H9 (cell line): ENCODE measurements at regions not wholly inside any gene's neighbourhood (a gene's known extent, or its start where the extent isn't known, plus 50 kb on each side); places are given as distances from the start of the nearest gene placed in this dataset.

Source experiments
- DNase-seq: peaks from one replicate; pipeline ENCODE4 v3.0.0-alpha.2; 2017
- H2AFZ ChIP-seq: one replicate; pipeline ENCODE4 v1.6.1; 2013; ENCODE audit warnings: mild to moderate bottlenecking, low read length, control low read depth, moderate library complexity
- H2AK5ac ChIP-seq: 2 replicates; pipeline ENCODE4 v1.6.1; 2013; ENCODE audit warnings: low read length, control low read depth, mixed read lengths; ENCODE audit not compliant: insufficient read length
- H2BK120ac ChIP-seq: one replicate; pipeline ENCODE4 v1.6.1; 2013; ENCODE audit warnings: low read depth, mild to moderate bottlenecking, low read length, control low read depth, inconsistent platforms; ENCODE audit not compliant: poor library complexity, severe bottlenecking
- H2BK12ac ChIP-seq: 2 replicates; pipeline ENCODE4 v1.6.1; 2013; ENCODE audit warnings: low read length, control low read depth, mixed read lengths, low read depth; ENCODE audit not compliant: insufficient read length
- H2BK15ac ChIP-seq: 2 replicates; pipeline ENCODE4 v1.6.1; 2013; ENCODE audit warnings: low read depth, low read length, control low read depth
- H2BK20ac ChIP-seq: one replicate; pipeline ENCODE4 v1.6.1; 2013; ENCODE audit warnings: low read depth, mild to moderate bottlenecking, low read length, control low read depth, inconsistent platforms; ENCODE audit not compliant: poor library complexity, severe bottlenecking
- H2BK5ac ChIP-seq: 2 replicates; pipeline ENCODE4 v1.6.1; 2013; ENCODE audit warnings: low read length, control low read depth, mixed read lengths; ENCODE audit not compliant: insufficient read length
- H3K14ac ChIP-seq: 2 replicates; pipeline ENCODE4 v1.6.1; 2013; ENCODE audit warnings: low read length, control low read depth; ENCODE audit not compliant: insufficient read depth
- H3K18ac ChIP-seq: 2 replicates; pipeline ENCODE4 v1.6.1; 2013; ENCODE audit warnings: low read depth, mild to moderate bottlenecking, mixed read lengths, low read length, control low read depth; ENCODE audit not compliant: insufficient read length
- H3K23ac ChIP-seq: 2 replicates; pipeline ENCODE4 v1.6.1; 2013; ENCODE audit warnings: low read length, control low read depth, mixed read lengths, low read depth; ENCODE audit not compliant: insufficient read length
- H3K23me2 ChIP-seq: 2 replicates; pipeline ENCODE4 v1.6.1; 2013; ENCODE audit warnings: low read depth, mild to moderate bottlenecking, mixed read lengths, low read length, control low read depth; ENCODE audit not compliant: insufficient read length, poor library complexity, severe bottlenecking
- H3K27ac ChIP-seq: 2 replicates; pipeline ENCODE4 v1.5.1; 2013; ENCODE audit warnings: low read length, control low read depth, mixed read lengths, low read depth; ENCODE audit not compliant: insufficient read length
- H3K27me3 ChIP-seq: 2 replicates; pipeline ENCODE4 v1.6.1; 2013; ENCODE audit warnings: low read length, control low read depth, inconsistent platforms; ENCODE audit not compliant: insufficient read depth
- H3K4ac ChIP-seq: 2 replicates; pipeline ENCODE4 v1.6.1; 2013; ENCODE audit warnings: low read depth, mild to moderate bottlenecking, control low read depth, inconsistent platforms, low read length, moderate library complexity
- H3K4me1 ChIP-seq: 2 replicates; pipeline ENCODE4 v1.6.1; 2013; ENCODE audit warnings: low read length, control low read depth, inconsistent platforms; ENCODE audit not compliant: insufficient read depth
- H3K4me2 ChIP-seq: 2 replicates; pipeline ENCODE4 v1.6.1; 2013; ENCODE audit warnings: low read length, control low read depth, mixed read lengths; ENCODE audit not compliant: insufficient read length, insufficient read depth
- H3K56ac ChIP-seq: 2 replicates; pipeline ENCODE4 v1.6.1; 2013; ENCODE audit warnings: low read depth, mild to moderate bottlenecking, mixed read lengths, low read length, control low read depth; ENCODE audit not compliant: insufficient read length
- H3K79me1 ChIP-seq: 2 replicates; pipeline ENCODE4 v1.6.1; 2013; ENCODE audit warnings: low read depth, mild to moderate bottlenecking, moderate library complexity, low read length, control low read depth, inconsistent platforms; ENCODE audit not compliant: insufficient read depth, poor library complexity, severe bottlenecking
- H3K79me2 ChIP-seq: 2 replicates; pipeline ENCODE4 v1.6.1; 2013; ENCODE audit warnings: low read length, control low read depth, inconsistent platforms; ENCODE audit not compliant: insufficient read depth
- H3K9ac ChIP-seq: 2 replicates; pipeline ENCODE4 v1.6.1; 2013; ENCODE audit warnings: low read length, control low read depth, mixed read lengths; ENCODE audit not compliant: insufficient read length; ENCODE audit errors: extremely low read depth
- H3K9me3 ChIP-seq: one replicate; pipeline ENCODE4 v1.6.1; 2013; ENCODE audit warnings: low read depth, low read length, inconsistent platforms; ENCODE audit not compliant: control insufficient read depth
- H3T11ph ChIP-seq: one replicate; pipeline ENCODE4 v1.6.1; 2013; ENCODE audit warnings: mild to moderate bottlenecking, low read length, control low read depth, inconsistent platforms
- H4K20me1 ChIP-seq: one replicate; pipeline ENCODE4 v1.6.1; 2013; ENCODE audit not compliant: control insufficient read depth, insufficient read length, insufficient read depth
- H4K5ac ChIP-seq: 2 replicates; pipeline ENCODE4 v1.6.1; 2013; ENCODE audit warnings: low read depth, mild to moderate bottlenecking, mixed read lengths, low read length, control low read depth; ENCODE audit not compliant: insufficient read length
- H4K8ac ChIP-seq: replicated peaks from 2 replicates; pipeline ENCODE4 v1.6.1; 2013; ENCODE audit warnings: low read length, control low read depth, mixed read lengths, low read depth; ENCODE audit not compliant: insufficient read length
- H4K91ac ChIP-seq: 2 replicates; pipeline ENCODE4 v1.6.1; 2013; ENCODE audit warnings: low read depth, mild to moderate bottlenecking, moderate library complexity, mixed read lengths, low read length, control low read depth; ENCODE audit not compliant: insufficient read length
- H3K27ac Mint-ChIP-seq, 3 experiments: 2 replicates in 2 of 3; 3 replicates in 1 of 3; pipeline ENCODE4 v1.8.0; 2020 to 2021; ENCODE audit warnings: mixed read lengths in 3 of 3, mild to moderate bottlenecking in 1 of 3, moderate library complexity in 1 of 3
- H3K27me3 Mint-ChIP-seq: 2 replicates; pipeline ENCODE4 v1.8.0; 2021; ENCODE audit warnings: low read depth, mild to moderate bottlenecking, moderate library complexity, mixed read lengths
- H3K36me3 Mint-ChIP-seq, 3 experiments: 2 replicates in 2 of 3; 3 replicates in 1 of 3; pipeline ENCODE4 v1.8.0; 2020 to 2021; ENCODE audit warnings: low read depth in 3 of 3, mixed read lengths in 3 of 3; ENCODE audit not compliant: insufficient read depth in 1 of 3
- H3K4me1 Mint-ChIP-seq, 2 experiments: 2 replicates each; pipeline ENCODE4 v1.8.0; 2020; ENCODE audit warnings: mixed read lengths in 2 of 2
- H3K4me3 Mint-ChIP-seq, 2 experiments: 2 replicates in 1 of 2; 3 replicates in 1 of 2; pipeline ENCODE4 v1.8.0; 2020 to 2021; ENCODE audit warnings: mild to moderate bottlenecking in 2 of 2, mixed read lengths in 2 of 2, moderate library complexity in 1 of 2
- H3K9me3 Mint-ChIP-seq, 2 experiments: 2 replicates in 1 of 2; 3 replicates in 1 of 2; pipeline ENCODE4 v1.8.0; 2020; ENCODE audit warnings: mild to moderate bottlenecking in 2 of 2, mixed read lengths in 2 of 2, moderate library complexity in 1 of 2
- CTCF ChIP-seq: fragments of 200-600 bp; sonication (generic); conservative IDR thresholded peaks from 3 replicates; pipeline ENCODE4 v1.8.0; 2021; ENCODE audit warnings: antibody characterized with exemption, mild to moderate bottlenecking
- WGBS: extraction: QIAGEN DNeasy Blood & Tissue Kit; methylation state at CpG from one replicate; pipeline ENCODE4 v1.1.7; 2013; ENCODE audit warnings: missing lambda C conversion rate, low lambda C conversion rate, mixed read lengths; ENCODE audit not compliant: insufficient read length; ENCODE audit errors: extremely low coverage; 5-methylcytosine and 5-hydroxymethylcytosine counted together

GRCh38 chr2:21326152-21326551 lies 202.4 kb downstream of the TDRD15 start:
- Histone ChIP-seq H3K79me2 (no peaks in the 10 kb centered on the region), H3T11ph (no peak overlapping the region), H3K79me1 (no peaks in the 10 kb centered on the region), H3K23me2 (no peaks in the 10 kb centered on the region), H4K8ac (no peak overlapping the region), H3K4me1 (no peaks in the 10 kb centered on the region), H3K4me2 (no peak overlapping the region), H3K23ac (no peak overlapping the region), H3K9ac (no peak overlapping the region), H2BK120ac (no peak overlapping the region), H4K91ac (no peak overlapping the region), H4K20me1 (no peaks in the 10 kb centered on the region), H2AFZ (no peak overlapping the region), H2BK12ac (no peak overlapping the region), H2BK20ac (no peak overlapping the region), H2BK15ac (no peak overlapping the region), H3K14ac (no peak overlapping the region), H3K27ac (no peak overlapping the region), H2BK5ac (no peak overlapping the region), H2AK5ac (no peak overlapping the region), H3K18ac (no peak overlapping the region), H3K9me3 (no peaks in the 10 kb centered on the region), H4K5ac (no peak overlapping the region), H3K27me3 (no peaks in the 10 kb centered on the region), H3K4ac (no peak overlapping the region), H3K56ac (no peak overlapping the region)
- DNase-seq = no peak
- H3K4me3 Mint-ChIP-seq = no peak overlapping the region
- no CpG with 5 or more reads among the region's 2 CpGs for WGBS
- TF ChIP-seq CTCF = 0 out of 3 replicates have a peak, but pooled peaks have one; percentile 14
- H3K27me3 Mint-ChIP-seq = no peaks in the 10 kb centered on the region
- no peaks in the 10 kb centered on the region; a peak in 1 of 7 replicates for H3K36me3 Mint-ChIP-seq
- no peak overlapping the region for H3K27ac Mint-ChIP-seq
- peaks cover 2% of the 10 kb centered on the region in 2 experiments; a peak in 1 of 5 replicates for H3K9me3 Mint-ChIP-seq
- no peaks in the 10 kb centered on the region for H3K4me1 Mint-ChIP-seq
